Neural cell (in vitro differentiated cells): ENCODE measurements at regions not wholly inside any gene's neighbourhood (a gene's known extent, or its start where the extent isn't known, plus 50 kb on each side); places are given as distances from the start of the nearest gene placed in this dataset.

Experiments used
- H2AFZ ChIP-seq: fragments of 200-600, 300-800 bp; sonication (generic), shearing (Covaris generic); 2 replicates; pipeline ENCODE4 v1.6.0; 2014; ENCODE audit warnings: low read depth, mild to moderate bottlenecking, antibody characterized with exemption, low read length, moderate library complexity
- H3F3A ChIP-seq: fragments of 200-600 bp; shearing (Covaris generic); 2 replicates; pipeline ENCODE4 v1.6.1; 2016; ENCODE audit warnings: mild to moderate bottlenecking, moderate library complexity, mixed read lengths, antibody characterized with exemption, low read length; ENCODE audit not compliant: insufficient read depth, poor library complexity, severe bottlenecking
- H3K27ac ChIP-seq: fragments of 200-600, 300-800 bp; sonication (generic), shearing (Covaris generic); 2 replicates; pipeline ENCODE4 v1.5.1; 2014; ENCODE audit warnings: mild to moderate bottlenecking, low read length, moderate library complexity
- H3K27me3 ChIP-seq: fragments of 300-800, 200-600 bp; sonication (generic), shearing (Covaris generic); 2 replicates; pipeline ENCODE4 v1.6.0; 2014; ENCODE audit warnings: mild to moderate bottlenecking, low read depth, low read length, moderate library complexity; ENCODE audit not compliant: insufficient read depth
- H3K36me3 ChIP-seq: fragments of 300-800, 200-600 bp; sonication (generic), shearing (Covaris generic); 2 replicates; pipeline ENCODE4 v1.5.1; 2014; ENCODE audit warnings: mild to moderate bottlenecking, antibody characterized with exemption, low read length, moderate library complexity; ENCODE audit not compliant: insufficient read depth
- H3K4me2 ChIP-seq: fragments of 300-800, 200-600 bp; sonication (generic), shearing (Covaris generic); 2 replicates; pipeline ENCODE4 v1.6.0; 2014; ENCODE audit warnings: mild to moderate bottlenecking, low read length
- H3K4me3 ChIP-seq: fragments of 300-800, 200-600 bp; sonication (generic), shearing (Covaris generic); 2 replicates; pipeline ENCODE4 v1.5.1; 2014; ENCODE audit warnings: mild to moderate bottlenecking, low read length, moderate library complexity
- H3K79me2 ChIP-seq: fragments of 200-600 bp; shearing (Covaris generic); replicated peaks from 2 replicates; pipeline ENCODE4 v1.6.0; 2014; ENCODE audit warnings: mild to moderate bottlenecking, low read length, moderate library complexity; ENCODE audit not compliant: insufficient read depth
- H3K9ac ChIP-seq: fragments of 300-800, 200-600 bp; sonication (generic), shearing (Covaris generic); 2 replicates; pipeline ENCODE4 v1.6.1; 2016; ENCODE audit warnings: mild to moderate bottlenecking, low read length, mixed read lengths
- H3K9me2 ChIP-seq: fragments of 200-600 bp; shearing (Covaris generic); 2 replicates; pipeline ENCODE4 v1.6.1; 2016; ENCODE audit warnings: mild to moderate bottlenecking, low read length, mixed read lengths; ENCODE audit not compliant: insufficient read depth
- H3K9me3 ChIP-seq: fragments of 200-600, 300-800 bp; sonication (generic), shearing (Covaris generic); 2 replicates; pipeline ENCODE4 v1.6.1; 2016; ENCODE audit warnings: mild to moderate bottlenecking, mixed run types, low read length, moderate library complexity, mixed read lengths
- H4K20me1 ChIP-seq: fragments of 200-600 bp; shearing (Covaris generic); 2 replicates; pipeline ENCODE4 v1.6.1; 2016; ENCODE audit warnings: mild to moderate bottlenecking, mixed run types; ENCODE audit not compliant: insufficient read depth
- CTCF ChIP-seq: fragments of 450-650 bp; IDR thresholded peaks from 2 replicates; pipeline ENCODE4 v1.5.1; 2014; ENCODE audit warnings: antibody characterized with exemption, mild to moderate bottlenecking, moderate library complexity; ENCODE audit not compliant: poor library complexity, severe bottlenecking
- EP300 ChIP-seq: fragments of 450-650 bp; conservative IDR thresholded peaks from 2 replicates; pipeline ENCODE4 v1.6.1; 2014; ENCODE audit warnings: antibody characterized with exemption, mild to moderate bottlenecking, moderate library complexity; ENCODE audit not compliant: poor library complexity, severe bottlenecking
- EZH2 ChIP-seq: fragments of 200-600, 300-800 bp; shearing (Covaris generic), sonication (generic); IDR thresholded peaks from 2 replicates; pipeline ENCODE4 v1.6.1; 2014; ENCODE audit warnings: antibody characterized with exemption, low read length, borderline replicate concordance, mild to moderate bottlenecking; ENCODE audit not compliant: insufficient read depth, poor library complexity, severe bottlenecking
- MXI1 ChIP-seq: fragments of 450-650 bp; conservative IDR thresholded peaks from 2 replicates; pipeline ENCODE4 v1.6.1; 2014; ENCODE audit warnings: antibody characterized with exemption, mild to moderate bottlenecking; ENCODE audit not compliant: poor library complexity, severe bottlenecking
- POLR2AphosphoS5 ChIP-seq: IDR thresholded peaks from 2 replicates; pipeline ENCODE4 v1.6.1; 2012
- RAD21 ChIP-seq: fragments of 450-650 bp; conservative IDR thresholded peaks from 2 replicates; pipeline ENCODE4 v1.6.1; 2014; ENCODE audit warnings: antibody characterized with exemption, mild to moderate bottlenecking, moderate library complexity
- REST ChIP-seq: IDR thresholded peaks from 2 replicates; pipeline ENCODE4 v1.6.1; 2012; ENCODE audit warnings: borderline replicate concordance
- SMC3 ChIP-seq: fragments of 450-650 bp; conservative IDR thresholded peaks from 2 replicates; pipeline ENCODE4 v1.6.1; 2014; ENCODE audit warnings: antibody characterized with exemption, mild to moderate bottlenecking, moderate library complexity; ENCODE audit not compliant: poor library complexity
- TAF1 ChIP-seq: IDR thresholded peaks from 2 replicates; pipeline ENCODE4 v1.6.1; 2012; ENCODE audit warnings: low read depth

GRCh38 chr2:206387808-206388207 is 55.5 kb upstream of the ADAM23 start:
- Histone ChIP-seq H3K9me3 (no peaks in the 10 kb centered on the region), H3K9ac (no peak overlapping the region), H3K4me2 (no peak overlapping the region), H3K36me3 (no peaks in the 10 kb centered on the region), H2AFZ (no peak overlapping the region), H3K27ac (no peak overlapping the region), H3K9me2 (no peaks in the 10 kb centered on the region), H3F3A (no peaks in the 10 kb centered on the region), H3K4me3 (no peak overlapping the region), H3K27me3 (no peaks in the 10 kb centered on the region), H3K79me2 (no peaks in the 10 kb centered on the region), H4K20me1 (no peaks in the 10 kb centered on the region)
- no peak for TF ChIP-seq RAD21
- no peak for TF ChIP-seq CTCF
- TF ChIP-seq MXI1 = no peak
- no peak for TF ChIP-seq EP300
- no peak for TF ChIP-seq EZH2
- no peak for TF ChIP-seq REST
- no peak for TF ChIP-seq POLR2AphosphoS5
- no peak for TF ChIP-seq TAF1
- no peak for TF ChIP-seq SMC3

GRCh38 chr2:206388698-206389097 is 54.6 kb upstream of the ADAM23 start:
- Histone ChIP-seq H3K9me3 (no peaks in the 10 kb centered on the region), H3K4me3 (no peak overlapping the region), H2AFZ (no peak overlapping the region), H3K27ac (no peak overlapping the region), H3K9me2 (no peaks in the 10 kb centered on the region), H3F3A (no peaks in the 10 kb centered on the region), H3K9ac (no peak overlapping the region), H3K36me3 (no peaks in the 10 kb centered on the region), H4K20me1 (no peaks in the 10 kb centered on the region), H3K27me3 (no peaks in the 10 kb centered on the region), H3K79me2 (no peaks in the 10 kb centered on the region), H3K4me2 (no peak overlapping the region)
- no peak for TF ChIP-seq POLR2AphosphoS5

- no peaks in the 10 kb centered on the region for H4K20me1 ChIP-seq
- no peaks in the 10 kb centered on the region for H3K27me3 ChIP-seq
Observed at GRCh38 chr2:206389164-206389563, 54.2 kb upstream of the ADAM23 start.

More at GRCh38 chr2:206389164-206389563, 54.2 kb upstream of the ADAM23 start:
- no peaks in the 10 kb centered on the region for H3K9me2 ChIP-seq
- H2AFZ ChIP-seq = no peak overlapping the region
- H3K36me3 ChIP-seq = no peaks in the 10 kb centered on the region
- no peak overlapping the region for H3K4me2 ChIP-seq
- H3K9me3 ChIP-seq = no peaks in the 10 kb centered on the region
- TF ChIP-seq POLR2AphosphoS5 (no peak), MXI1 (no peak), CTCF (no peak), TAF1 (no peak), EP300 (no peak), EZH2 (no peak), REST (no peak), RAD21 (no peak), SMC3 (no peak)
- no peak overlapping the region for H3K27ac ChIP-seq
- no peaks in the 10 kb centered on the region for H3F3A ChIP-seq
- H3K79me2 ChIP-seq = no peaks in the 10 kb centered on the region
- H3K4me3 ChIP-seq = no peak overlapping the region
- no peak overlapping the region for H3K9ac ChIP-seq
